ENCODE measurements at regions not wholly inside any gene's neighbourhood (a gene's known extent, or its start where the extent isn't known, plus 50 kb on each side); places are given as distances from the start of the nearest gene placed in this dataset.

DNA sequence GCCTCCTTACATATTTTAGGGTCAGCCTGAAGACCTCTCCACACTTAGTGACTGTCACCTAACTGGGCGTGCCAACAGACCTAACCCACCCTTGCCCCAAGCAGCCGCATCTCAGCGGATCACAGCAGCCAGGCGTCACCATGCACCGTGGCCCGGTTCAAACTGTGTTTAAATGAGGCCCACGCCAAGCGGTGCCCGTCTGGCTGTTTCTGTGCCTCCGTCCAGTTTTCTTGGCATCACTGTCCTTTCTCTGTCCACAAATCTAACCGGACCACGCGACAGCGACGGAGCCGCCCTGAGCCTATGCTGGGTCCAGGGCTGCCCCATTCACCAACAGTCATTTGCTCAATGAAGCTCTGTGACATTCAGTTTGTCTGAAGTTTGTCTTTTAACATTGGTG, 393.3 kb downstream of the THBS2 start:
- TF ChIP-seq POLR2A (IDR thresholded peaks at IDR 0.05) = no peak
- TF ChIP-seq, protein P1, sequence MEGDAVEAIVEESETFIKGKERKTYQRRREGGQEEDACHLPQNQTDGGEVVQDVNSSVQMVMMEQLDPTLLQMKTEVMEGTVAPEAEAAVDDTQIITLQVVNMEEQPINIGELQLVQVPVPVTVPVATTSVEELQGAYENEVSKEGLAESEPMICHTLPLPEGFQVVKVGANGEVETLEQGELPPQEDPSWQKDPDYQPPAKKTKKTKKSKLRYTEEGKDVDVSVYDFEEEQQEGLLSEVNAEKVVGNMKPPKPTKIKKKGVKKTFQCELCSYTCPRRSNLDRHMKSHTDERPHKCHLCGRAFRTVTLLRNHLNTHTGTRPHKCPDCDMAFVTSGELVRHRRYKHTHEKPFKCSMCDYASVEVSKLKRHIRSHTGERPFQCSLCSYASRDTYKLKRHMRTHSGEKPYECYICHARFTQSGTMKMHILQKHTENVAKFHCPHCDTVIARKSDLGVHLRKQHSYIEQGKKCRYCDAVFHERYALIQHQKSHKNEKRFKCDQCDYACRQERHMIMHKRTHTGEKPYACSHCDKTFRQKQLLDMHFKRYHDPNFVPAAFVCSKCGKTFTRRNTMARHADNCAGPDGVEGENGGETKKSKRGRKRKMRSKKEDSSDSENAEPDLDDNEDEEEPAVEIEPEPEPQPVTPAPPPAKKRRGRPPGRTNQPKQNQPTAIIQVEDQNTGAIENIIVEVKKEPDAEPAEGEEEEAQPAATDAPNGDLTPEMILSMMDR (IDR thresholded peaks at IDR 0.05) = no peak
- no peaks in the 10 kb centered on the region for H3K27me3 ChIP-seq
- no peak for ATAC-seq
- H3K36me3 ChIP-seq (replicated peaks in 1 of 2; ENCODE audit: insufficient read depth in 1 of 2, low read depth in 2 of 2) = no peaks in the 10 kb centered on the region
- intact Hi-C loops (cut with DNase I) = no loop called here
- WGBS, 2 donors = 94 to 95% methylated on average over 16 of the region's 16 CpGs
- no peak overlapping the region for H3K4me3 ChIP-seq
- no peak overlapping the region for H3K27ac ChIP-seq
- H3K9me3 ChIP-seq = no peaks in the 10 kb centered on the region
- no peak for DNase-seq
- H3K4me1 ChIP-seq = no peaks in the 10 kb centered on the region

DNA sequence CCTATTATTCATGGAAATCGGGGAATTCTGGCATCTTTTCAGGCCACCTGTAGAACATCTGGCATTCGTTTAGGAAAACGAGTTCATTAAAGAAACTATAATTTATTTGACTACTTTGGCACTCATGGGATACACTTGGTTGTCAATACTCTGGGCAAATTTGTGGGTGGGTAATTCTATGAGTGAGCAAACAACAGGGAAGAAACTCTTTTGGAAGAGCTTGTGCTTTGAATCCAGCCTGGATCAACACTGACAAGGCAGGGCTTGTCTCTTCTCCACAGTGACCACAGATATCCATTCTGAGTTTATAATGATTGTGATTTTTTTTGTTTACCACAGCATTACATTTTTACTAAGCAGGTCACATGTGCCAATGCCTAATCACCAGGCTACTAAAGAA, 394.7 kb downstream of the THBS2 start:
- H3K4me1 ChIP-seq = no peaks in the 10 kb centered on the region
- 6 to 16% methylated on average over 3 of the region's 3 CpGs for WGBS, 2 donors
- DNase-seq (no peak), ATAC-seq (no peak)
- no peak overlapping the region for H3K4me3 ChIP-seq
- TF ChIP-seq, protein P1 (IDR thresholded peaks at IDR 0.05) = no peak
- TF ChIP-seq POLR2A (IDR thresholded peaks at IDR 0.05) = no peak
- no peaks in the 10 kb centered on the region for H3K36me3 ChIP-seq (replicated peaks in 1 of 2; ENCODE audit: insufficient read depth in 1 of 2, low read depth in 2 of 2)
- no peak overlapping the region for H3K27ac ChIP-seq
- no peaks in the 10 kb centered on the region for H3K9me3 ChIP-seq
- no peaks in the 10 kb centered on the region for H3K27me3 ChIP-seq
- intact Hi-C loops (cut with DNase I) = no loop called here

GRCh38 chr6:168856914-168857313, 396.7 kb downstream of the THBS2 start:
- ATAC-seq = no peak
- Histone ChIP-seq H3K4me3 (no peak overlapping the region), H3K27me3 (no peaks in the 10 kb centered on the region), H3K27ac (no peak overlapping the region), H3K36me3 (replicated peaks in 1 of 2; ENCODE audit: insufficient read depth in 1 of 2, low read depth in 2 of 2) (no peaks in the 10 kb centered on the region), H3K4me1 (no peaks in the 10 kb centered on the region), H3K9me3 (no peaks in the 10 kb centered on the region)
- intact Hi-C loops (cut with DNase I) = no loop called here
- no peak for DNase-seq
- 56 to 59% methylated on average over 7 of the region's 7 CpGs for WGBS, 2 donors
- no peak for TF ChIP-seq POLR2A (IDR thresholded peaks at IDR 0.05)
- TF ChIP-seq, protein P1 (IDR thresholded peaks at IDR 0.05) = no peak

DNA sequence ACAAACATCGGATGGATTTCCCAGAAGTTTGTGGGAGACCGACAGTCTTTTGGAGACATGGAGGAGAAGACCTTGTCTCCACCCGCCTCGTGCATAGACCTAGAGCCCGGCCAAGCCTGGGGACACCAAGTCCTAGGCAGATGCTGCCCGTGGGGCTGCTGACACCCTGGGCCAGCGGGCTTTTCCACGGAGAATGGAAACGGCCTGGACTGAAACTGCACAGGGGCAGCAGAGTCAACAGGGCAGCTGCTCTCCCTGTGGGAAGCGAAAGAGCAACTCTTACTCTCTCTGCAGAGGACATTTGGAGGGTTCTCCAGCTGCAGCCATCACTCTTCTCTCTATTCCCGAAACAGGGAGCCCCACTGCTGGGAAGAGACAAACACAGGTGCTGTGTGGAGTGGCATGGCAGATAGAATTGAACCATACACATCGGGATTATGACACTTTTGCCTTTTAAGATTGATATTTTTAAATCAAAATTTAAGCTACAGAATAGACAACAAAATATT, 401.2 kb downstream of the THBS2 start:
- WGBS, 2 donors = 81% methylated on average over 7 to 12 of the region's 12 CpGs
- TF ChIP-seq POLR2A (IDR thresholded peaks at IDR 0.05) = no peak
- TF ChIP-seq, protein P1 (IDR thresholded peaks at IDR 0.05) = no peak
- H3K27ac ChIP-seq = no peak overlapping the region
- no peak overlapping the region for H3K4me3 ChIP-seq
- no peaks in the 10 kb centered on the region for H3K9me3 ChIP-seq
- no peaks in the 10 kb centered on the region for H3K4me1 ChIP-seq
- H3K36me3 ChIP-seq (replicated peaks in 1 of 2; ENCODE audit: insufficient read depth in 1 of 2, low read depth in 2 of 2) = no peaks in the 10 kb centered on the region
- intact Hi-C loops (cut with DNase I) = no loop called here
- no peaks in the 10 kb centered on the region for H3K27me3 ChIP-seq
- ATAC-seq = no peak
- no peak for DNase-seq

Data from body of pancreas (tissue), 4 donors.